ENCODE measurements at regions not wholly inside any gene's neighbourhood (a gene's known extent, or its start where the extent isn't known, plus 50 kb on each side); places are given as distances from the start of the nearest gene placed in this dataset.

- TF ChIP-seq, protein P1, sequence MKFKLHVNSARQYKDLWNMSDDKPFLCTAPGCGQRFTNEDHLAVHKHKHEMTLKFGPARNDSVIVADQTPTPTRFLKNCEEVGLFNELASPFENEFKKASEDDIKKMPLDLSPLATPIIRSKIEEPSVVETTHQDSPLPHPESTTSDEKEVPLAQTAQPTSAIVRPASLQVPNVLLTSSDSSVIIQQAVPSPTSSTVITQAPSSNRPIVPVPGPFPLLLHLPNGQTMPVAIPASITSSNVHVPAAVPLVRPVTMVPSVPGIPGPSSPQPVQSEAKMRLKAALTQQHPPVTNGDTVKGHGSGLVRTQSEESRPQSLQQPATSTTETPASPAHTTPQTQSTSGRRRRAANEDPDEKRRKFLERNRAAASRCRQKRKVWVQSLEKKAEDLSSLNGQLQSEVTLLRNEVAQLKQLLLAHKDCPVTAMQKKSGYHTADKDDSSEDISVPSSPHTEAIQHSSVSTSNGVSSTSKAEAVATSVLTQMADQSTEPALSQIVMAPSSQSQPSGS (IDR thresholded peaks at IDR 0.05; ENCODE audit: low read length), result no peak
- no peak for TF ChIP-seq RFX5 (IDR thresholded peaks at IDR 0.05; ENCODE audit: borderline replicate concordance, low read depth, low read length)
Observed at GRCh38 chr4:13956947-13957346, 329.4 kb upstream of the BOD1L1 start (continued).

Measured in H1 (cell line).